ENCODE measurements at regions not wholly inside any gene's neighbourhood (a gene's known extent, or its start where the extent isn't known, plus 50 kb on each side); places are given as distances from the start of the nearest gene placed in this dataset.

DNA sequence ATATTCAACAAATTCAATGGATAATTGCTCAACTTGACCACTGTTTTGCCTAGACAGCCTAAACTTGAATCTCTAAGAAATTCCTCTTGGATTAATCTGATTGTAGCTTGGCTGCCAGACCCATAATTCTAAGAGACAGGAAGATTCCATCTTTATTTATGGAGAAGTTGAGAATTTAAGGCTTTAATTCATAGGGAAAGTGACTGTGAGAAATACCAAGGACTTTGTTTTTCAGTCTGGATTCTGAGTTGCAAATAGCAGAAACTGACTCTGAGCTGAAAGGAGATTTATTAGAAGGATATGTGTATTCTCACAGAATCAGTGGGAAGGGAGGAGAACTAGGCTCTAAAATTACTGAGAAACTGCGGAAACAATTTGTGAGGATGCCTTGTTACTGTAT, 195.7 kb downstream of the OXSM start:
- no peaks in the 10 kb centered on the region for H3K27me3 Mint-ChIP-seq (ENCODE audit: insufficient read depth)
- H3K9me3 Mint-ChIP-seq: peaks cover 33% of the 10 kb centered on the region
- TF ChIP-seq, protein P1, sequence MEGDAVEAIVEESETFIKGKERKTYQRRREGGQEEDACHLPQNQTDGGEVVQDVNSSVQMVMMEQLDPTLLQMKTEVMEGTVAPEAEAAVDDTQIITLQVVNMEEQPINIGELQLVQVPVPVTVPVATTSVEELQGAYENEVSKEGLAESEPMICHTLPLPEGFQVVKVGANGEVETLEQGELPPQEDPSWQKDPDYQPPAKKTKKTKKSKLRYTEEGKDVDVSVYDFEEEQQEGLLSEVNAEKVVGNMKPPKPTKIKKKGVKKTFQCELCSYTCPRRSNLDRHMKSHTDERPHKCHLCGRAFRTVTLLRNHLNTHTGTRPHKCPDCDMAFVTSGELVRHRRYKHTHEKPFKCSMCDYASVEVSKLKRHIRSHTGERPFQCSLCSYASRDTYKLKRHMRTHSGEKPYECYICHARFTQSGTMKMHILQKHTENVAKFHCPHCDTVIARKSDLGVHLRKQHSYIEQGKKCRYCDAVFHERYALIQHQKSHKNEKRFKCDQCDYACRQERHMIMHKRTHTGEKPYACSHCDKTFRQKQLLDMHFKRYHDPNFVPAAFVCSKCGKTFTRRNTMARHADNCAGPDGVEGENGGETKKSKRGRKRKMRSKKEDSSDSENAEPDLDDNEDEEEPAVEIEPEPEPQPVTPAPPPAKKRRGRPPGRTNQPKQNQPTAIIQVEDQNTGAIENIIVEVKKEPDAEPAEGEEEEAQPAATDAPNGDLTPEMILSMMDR (IDR thresholded peaks at IDR 0.05): no peak

DNA sequence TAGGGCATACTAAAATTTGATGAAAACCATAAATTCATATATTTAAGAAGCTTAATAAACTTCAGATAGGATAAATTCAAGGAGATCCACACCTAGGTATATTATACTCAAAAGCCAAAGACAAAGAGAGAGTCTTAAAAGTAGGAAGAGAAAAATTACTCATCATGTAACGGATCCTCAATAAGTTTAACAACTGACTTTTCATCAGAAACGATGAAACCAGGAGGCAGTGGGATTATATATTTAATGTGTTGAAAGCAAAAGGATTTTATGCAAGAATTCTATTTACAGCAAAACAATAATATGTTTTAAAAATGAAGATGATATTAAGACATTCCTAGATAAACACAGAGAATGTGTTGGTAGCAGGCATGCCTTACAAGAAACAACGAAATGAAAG, 202.7 kb downstream of the OXSM start:
- TF ChIP-seq, protein P1 (IDR thresholded peaks at IDR 0.05): no peak
- H3K4me1 Mint-ChIP-seq (ENCODE audit: low read depth): no peaks in the 10 kb centered on the region
- no peak for DNase-seq
- no peaks in the 10 kb centered on the region; the same call in 1 of the 2 replicates for H3K36me3 Mint-ChIP-seq (ENCODE audit: low read depth)
- H3K27ac Mint-ChIP-seq: no peak overlapping the region
- H3K27me3 Mint-ChIP-seq (ENCODE audit: insufficient read depth): no peaks in the 10 kb centered on the region
- peaks cover 60% of the 10 kb centered on the region for H3K9me3 Mint-ChIP-seq
- no peak overlapping the region for H3K4me3 Mint-ChIP-seq

More for the DNA sequence above, 195.7 kb downstream of the OXSM start:
- no peaks in the 10 kb centered on the region for H3K4me1 Mint-ChIP-seq (ENCODE audit: low read depth)
- H3K4me3 Mint-ChIP-seq: no peak overlapping the region
- no peaks in the 10 kb centered on the region; the same call in 1 of the 2 replicates for H3K36me3 Mint-ChIP-seq (ENCODE audit: low read depth)
- no peak overlapping the region for H3K27ac Mint-ChIP-seq
- DNase-seq: no peak

DNA sequence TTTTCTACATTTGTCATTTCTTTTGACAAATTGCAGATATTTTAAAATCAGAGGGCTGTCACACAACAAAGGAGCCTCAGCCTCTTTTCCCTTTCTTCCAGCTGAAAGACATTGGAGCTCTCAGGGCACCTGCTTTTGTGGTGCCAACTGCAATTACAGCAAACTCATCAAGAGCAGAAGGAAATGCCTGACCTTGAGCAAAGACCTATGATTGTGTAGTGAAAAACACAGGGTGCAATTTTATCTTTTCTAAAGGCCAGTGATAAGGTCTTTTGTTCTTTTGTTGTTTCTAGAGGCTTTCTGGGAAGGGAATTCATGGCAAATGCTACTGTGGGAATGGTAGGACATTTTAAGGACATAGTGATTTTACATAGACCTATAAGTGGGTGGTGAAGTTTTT, 214.3 kb downstream of the OXSM start:
- TF ChIP-seq, protein P1 (IDR thresholded peaks at IDR 0.05): no peak

DNA sequence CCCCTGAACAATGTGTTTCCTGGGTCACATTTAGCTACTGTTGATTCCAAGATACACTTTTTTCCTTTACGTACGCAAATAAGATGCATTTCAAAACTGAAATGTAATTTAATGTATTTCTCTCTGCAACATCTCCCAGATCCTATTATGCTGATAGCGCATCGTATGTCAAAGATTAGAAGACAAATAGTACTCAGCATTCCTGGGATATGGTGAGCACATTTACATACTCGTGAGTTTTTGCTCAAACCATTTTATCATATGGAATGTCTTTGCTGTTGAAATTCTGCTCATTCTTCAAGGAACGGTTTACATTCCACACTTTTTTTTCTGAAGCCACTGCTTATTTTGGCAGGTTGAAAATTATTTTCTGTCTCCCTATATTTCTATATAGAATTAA, 221.4 kb downstream of the OXSM start:
- H3K27me3 Mint-ChIP-seq (ENCODE audit: insufficient read depth): no peaks in the 10 kb centered on the region; the same call in 1 of the 2 replicates
- no peaks in the 10 kb centered on the region for H3K36me3 Mint-ChIP-seq (ENCODE audit: low read depth)
- H3K4me1 Mint-ChIP-seq (ENCODE audit: low read depth): no peaks in the 10 kb centered on the region
- peaks cover 20% of the 10 kb centered on the region for H3K9me3 Mint-ChIP-seq
- no peak overlapping the region for H3K4me3 Mint-ChIP-seq
- H3K27ac Mint-ChIP-seq: no peak overlapping the region
- no peak for DNase-seq
- TF ChIP-seq, protein P1 (IDR thresholded peaks at IDR 0.05): no peak

More for the DNA sequence above, 214.3 kb downstream of the OXSM start:
- H3K27ac Mint-ChIP-seq: no peak overlapping the region
- H3K36me3 Mint-ChIP-seq (ENCODE audit: low read depth): peaks cover 4% of the 10 kb centered on the region; the same call in 1 of the 2 replicates
- DNase-seq: no peak
- peaks cover 39% of the 10 kb centered on the region for H3K9me3 Mint-ChIP-seq
- H3K27me3 Mint-ChIP-seq (ENCODE audit: insufficient read depth): no peaks in the 10 kb centered on the region; the same call in 1 of the 2 replicates
- H3K4me3 Mint-ChIP-seq: no peak overlapping the region
- H3K4me1 Mint-ChIP-seq (ENCODE audit: low read depth): no peaks in the 10 kb centered on the region

DNA sequence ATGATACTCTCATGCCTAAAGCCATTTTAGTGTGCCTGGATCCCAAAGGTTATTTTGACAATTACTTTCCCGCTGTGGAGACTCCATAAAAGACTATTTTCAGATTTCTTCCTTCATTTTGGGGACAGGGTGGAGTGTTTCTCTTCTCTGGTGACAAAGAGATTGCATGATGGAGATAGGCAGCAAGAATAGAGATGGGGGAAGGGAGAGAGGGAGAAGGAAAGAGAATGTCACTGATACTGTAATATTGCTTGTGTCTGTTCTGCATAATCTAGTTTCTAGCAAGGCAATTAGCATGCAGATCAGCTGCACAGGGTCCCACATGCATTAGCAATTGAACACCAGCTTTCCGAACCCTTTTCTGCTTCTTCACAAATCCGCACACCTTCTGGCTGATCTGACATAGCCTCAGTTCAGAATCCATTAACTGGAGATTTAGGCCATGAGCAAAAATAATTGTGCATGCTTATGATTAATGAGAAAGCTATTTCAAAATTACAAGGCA, 222.4 kb downstream of the OXSM start:
- H3K27ac Mint-ChIP-seq: no peak overlapping the region
- no peaks in the 10 kb centered on the region for H3K36me3 Mint-ChIP-seq (ENCODE audit: low read depth)
- no peaks in the 10 kb centered on the region; the same call in 1 of the 2 replicates for H3K27me3 Mint-ChIP-seq (ENCODE audit: insufficient read depth)
- DNase-seq: no peak
- no peak overlapping the region for H3K4me3 Mint-ChIP-seq
- no peaks in the 10 kb centered on the region for H3K4me1 Mint-ChIP-seq (ENCODE audit: low read depth)
- peaks cover 20% of the 10 kb centered on the region for H3K9me3 Mint-ChIP-seq
- TF ChIP-seq, protein P1 (IDR thresholded peaks at IDR 0.05): no peak
